NCI-H748 (cell line): ENCODE measurements at regions not wholly inside any gene's neighbourhood (a gene's known extent, or its start where the extent isn't known, plus 50 kb on each side); places are given as distances from the start of the nearest gene placed in this dataset.
A peak's percentile ranks its signal among the peaks of the same experiment; 100 is the strongest.
"Not testable (repeated sequence)": the region's sequence is repeated elsewhere in the genome, so short reads cannot be mapped to it uniquely, and the experiment has no call there.

Experiments used
- DNase-seq: peaks from one replicate; lab custom pipeline; 2025; ENCODE audit not compliant: unreplicated experiment; lab: John Stamatoyannopoulos, UW

GRCh38 chr22:26768952-26769351 lies 111.6 kb downstream of the MIAT start:
- no peak for DNase-seq

GRCh38 chr22:26769663-26770062 lies 112.3 kb downstream of the MIAT start:
- DNase-seq = no peak

- DNase-seq = no peak
These were observed 113.2 kb downstream of the MIAT start for GRCh38 chr22:26770624-26771023.

- DNase-seq = not testable (repeated sequence)
These were observed 115.7 kb downstream of the MIAT start for GRCh38 chr22:26773054-26773453.

- no peak for DNase-seq
These were observed 118.0 kb downstream of the MIAT start for GRCh38 chr22:26775394-26775793.

- no peak for DNase-seq
These were observed 119.9 kb downstream of the MIAT start for GRCh38 chr22:26777156-26777801.

GRCh38 chr22:26778372-26778771 lies 121.0 kb downstream of the MIAT start:
- DNase-seq = no peak

- DNase-seq = no peak
These were observed 121.7 kb downstream of the MIAT start for GRCh38 chr22:26779108-26779507.

- no peak for DNase-seq
These were observed 122.5 kb downstream of the MIAT start for GRCh38 chr22:26779929-26780328.

- no peak for DNase-seq
These were observed 123.1 kb downstream of the MIAT start for GRCh38 chr22:26780521-26780920.

- DNase-seq = no peak
These were observed 123.7 kb downstream of the MIAT start for GRCh38 chr22:26781062-26781461.

- DNase-seq = no peak
These were observed 124.2 kb downstream of the MIAT start for GRCh38 chr22:26781596-26781995.

GRCh38 chr22:26783885-26784284 lies 126.5 kb downstream of the MIAT start:
- no peak for DNase-seq

- no peak for DNase-seq
These were observed 127.4 kb downstream of the MIAT start for GRCh38 chr22:26784772-26785171.

GRCh38 chr22:26785932-26786331 lies 128.5 kb downstream of the MIAT start:
- DNase-seq = no peak

GRCh38 chr22:26786398-26786797 lies 129.0 kb downstream of the MIAT start:
- no peak for DNase-seq

- no peak for DNase-seq
These were observed 132.6 kb downstream of the MIAT start for GRCh38 chr22:26789951-26790350.

GRCh38 chr22:26792522-26792921 lies 135.1 kb downstream of the MIAT start:
- no peak for DNase-seq

GRCh38 chr22:26796785-26797184 lies 139.4 kb downstream of the MIAT start:
- no peak for DNase-seq

GRCh38 chr22:26797910-26798309 lies 140.5 kb downstream of the MIAT start:
- DNase-seq = peak; percentile 2

- no peak for DNase-seq
These were observed 141.2 kb downstream of the MIAT start for GRCh38 chr22:26798462-26799065.

GRCh38 chr22:26800858-26801257 lies 143.5 kb downstream of the MIAT start:
- no peak for DNase-seq

- DNase-seq = no peak
These were observed 144.1 kb downstream of the MIAT start for GRCh38 chr22:26801449-26801848.
